Anterior cingulate cortex (tissue), 58 donors: ENCODE measurements at regions not wholly inside any gene's neighbourhood (a gene's known extent, or its start where the extent isn't known, plus 50 kb on each side); places are given as distances from the start of the nearest gene placed in this dataset.

Experiments used
- DNase-seq, 58 donors: peaks; one replicate each; lab custom pipeline; 2025; lab: John Stamatoyannopoulos, UW

DNA sequence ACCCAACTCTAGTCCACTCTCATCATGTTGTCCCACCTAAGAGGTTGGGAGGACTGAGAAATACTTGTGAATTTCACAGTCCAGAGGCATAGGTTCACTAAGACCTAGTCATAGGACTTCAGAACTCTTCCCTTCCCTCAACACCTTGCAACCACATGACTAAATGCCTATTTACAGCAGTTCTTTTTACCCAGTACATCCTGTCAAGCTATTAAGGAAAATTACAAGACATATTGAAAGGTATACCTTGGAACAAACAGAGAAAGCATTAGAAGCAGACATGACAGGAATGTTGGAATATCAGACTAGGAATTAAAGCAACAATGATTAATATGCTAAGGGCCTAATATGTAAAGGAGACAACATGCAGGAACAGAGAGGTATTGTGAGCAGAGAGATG lies 563.8 kb upstream of the LRRC4C start:
- DNase-seq, result no peak

DNA sequence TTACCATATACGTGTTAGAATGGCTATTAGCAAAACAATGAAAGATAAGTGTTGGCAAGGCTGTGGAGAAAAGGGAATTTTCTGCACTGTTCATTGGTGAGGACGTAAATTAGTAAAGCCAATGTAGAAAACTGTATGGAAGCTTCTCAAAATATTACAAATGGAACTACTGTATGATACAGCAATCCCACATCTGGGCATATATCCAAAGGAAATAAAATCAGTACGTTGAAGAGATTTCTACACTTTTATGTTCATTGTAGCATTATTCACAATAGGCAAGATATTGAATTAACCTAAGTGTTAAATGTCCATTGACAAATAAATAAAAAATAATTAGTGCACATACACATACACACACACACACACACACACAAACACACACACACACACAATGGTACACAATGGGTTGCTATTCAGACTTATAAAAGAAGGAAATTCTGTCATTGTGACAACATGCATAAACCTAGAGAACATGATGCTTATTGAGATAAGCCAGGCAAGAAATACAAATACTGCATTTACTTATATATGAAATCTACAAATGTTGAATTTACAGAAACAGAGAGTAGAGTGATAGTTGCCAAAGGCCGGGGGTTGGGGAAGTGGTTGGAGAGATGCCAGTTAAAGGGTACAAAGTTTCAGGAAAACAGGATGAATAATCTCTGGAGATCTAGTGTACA lies 565.8 kb upstream of the LRRC4C start:
- DNase-seq, result no peak

- no peak for DNase-seq
These were observed 575.4 kb upstream of the LRRC4C start for GRCh38 chr11:42034826-42035225.

- DNase-seq, result no peak
These were observed 576.7 kb upstream of the LRRC4C start for GRCh38 chr11:42036201-42036600.

GRCh38 chr11:42043312-42043711 lies 583.9 kb upstream of the LRRC4C start:
- DNase-seq, result peak in 1 of 58 donors; percentile 0

DNA sequence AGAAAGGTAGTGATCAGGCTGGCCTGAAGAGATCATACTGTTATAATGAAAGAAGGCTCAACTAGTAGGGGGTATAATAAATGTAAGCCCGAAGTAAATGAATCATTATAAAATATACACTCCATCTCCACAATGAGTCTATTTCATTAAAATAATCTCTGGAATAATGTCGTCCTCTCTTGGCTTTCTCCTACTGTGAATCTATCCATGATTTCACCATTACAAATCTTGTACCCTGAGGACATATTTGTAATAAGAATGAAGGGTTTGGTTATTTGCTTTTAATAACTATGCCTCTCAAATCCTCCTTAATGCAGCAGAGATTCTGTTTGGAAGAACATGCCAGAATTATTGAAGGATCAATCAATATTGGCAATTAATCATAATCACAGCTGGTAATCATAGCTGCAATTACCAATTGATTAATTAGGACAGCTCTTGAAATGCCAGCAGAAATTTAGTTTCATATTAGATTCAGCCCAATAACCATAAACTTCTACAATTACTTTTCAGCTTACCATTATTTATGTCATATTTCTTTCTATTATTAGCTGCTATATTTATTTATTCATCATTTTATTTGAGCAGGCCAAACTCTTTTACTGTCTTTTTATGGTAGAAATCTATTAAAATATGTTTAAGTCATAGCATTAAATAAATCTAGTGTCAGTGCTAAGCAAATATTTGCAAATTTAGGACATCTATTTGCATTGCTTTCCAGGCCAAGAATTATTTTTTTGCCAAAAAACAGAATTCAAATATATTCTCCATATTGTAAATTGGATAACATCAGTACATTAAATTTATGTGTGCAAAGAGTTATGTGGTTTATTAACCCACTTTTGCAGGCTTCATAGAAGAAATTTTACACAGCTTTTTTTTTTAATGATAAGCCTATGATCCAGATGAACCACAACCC lies 588.4 kb upstream of the LRRC4C start:
- no peak for DNase-seq

- DNase-seq, result no peak
These were observed 589.7 kb upstream of the LRRC4C start for GRCh38 chr11:42049186-42049585.

- DNase-seq, result no peak
These were observed 590.2 kb upstream of the LRRC4C start for GRCh38 chr11:42049650-42050049.

DNA sequence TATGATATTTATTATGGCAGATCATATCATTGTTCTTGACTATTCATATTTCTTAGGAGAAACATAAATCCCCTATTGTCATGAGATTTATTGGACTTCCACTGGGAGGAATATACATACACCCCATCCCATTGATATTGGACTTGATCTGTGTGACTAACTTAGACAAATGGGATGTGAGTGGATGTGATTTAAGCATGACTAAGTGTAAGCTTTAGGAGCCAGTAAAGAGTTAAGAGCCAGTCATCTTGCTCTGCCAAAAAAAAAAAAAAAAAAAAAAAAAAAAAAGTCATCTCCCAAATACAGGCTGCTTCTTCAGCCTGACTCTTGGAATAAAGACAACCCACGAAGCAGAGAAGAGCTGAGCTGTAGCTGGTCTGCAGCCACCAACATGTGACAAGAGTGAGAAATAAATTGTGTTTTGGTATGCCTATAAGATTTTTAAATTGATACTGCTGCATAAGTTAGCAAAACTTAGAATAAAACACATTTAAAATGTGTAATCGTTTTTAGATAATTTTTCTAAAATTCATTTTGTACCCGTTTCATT lies 595.0 kb upstream of the LRRC4C start:
- peak in 1 of 58 donors; percentile 2 for DNase-seq

GRCh38 chr11:42055606-42056005 lies 596.2 kb upstream of the LRRC4C start:
- no peak for DNase-seq

- DNase-seq, result no peak
These were observed 599.3 kb upstream of the LRRC4C start for GRCh38 chr11:42058794-42059193.

DNA sequence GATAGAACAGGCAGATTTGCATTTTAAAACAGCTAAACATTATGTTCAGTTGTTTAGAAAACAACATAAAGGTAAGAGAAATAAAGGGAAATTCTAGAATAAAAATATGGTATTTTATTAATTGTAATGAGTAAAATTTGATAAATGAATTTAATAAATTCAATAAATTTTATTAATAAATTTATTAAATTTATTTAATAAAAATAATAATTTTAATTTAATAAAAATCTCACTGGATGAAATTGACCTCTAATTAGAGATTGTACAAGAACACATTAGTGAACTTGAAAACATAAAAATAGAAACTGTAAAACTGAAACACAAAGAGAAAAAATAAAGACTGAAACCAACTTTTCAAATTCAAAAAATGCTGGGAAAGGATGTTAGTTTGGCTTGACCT lies 605.7 kb upstream of the LRRC4C start:
- DNase-seq, result no peak

DNA sequence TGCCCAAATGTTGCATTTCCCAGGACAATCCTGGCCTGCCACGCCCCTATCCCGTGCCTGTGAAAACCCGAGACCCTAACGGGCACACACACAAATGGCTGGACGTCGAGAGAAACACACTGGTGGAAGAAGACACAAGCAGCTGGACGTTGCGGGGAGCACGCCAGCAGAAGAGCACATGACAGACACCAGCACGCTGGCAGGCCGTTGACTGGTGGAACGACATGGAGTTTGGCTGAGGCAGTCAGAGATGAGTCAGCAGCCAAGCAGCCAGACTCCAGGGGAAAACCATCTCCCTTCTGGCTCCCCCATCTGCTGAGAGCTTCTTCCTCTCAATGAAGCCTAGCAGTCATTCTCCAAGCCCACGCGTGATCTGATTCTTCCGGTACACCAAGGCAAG lies 606.7 kb upstream of the LRRC4C start:
- peak in 8 of 58 donors; percentile 1 to 42 (median 12) for DNase-seq

DNA sequence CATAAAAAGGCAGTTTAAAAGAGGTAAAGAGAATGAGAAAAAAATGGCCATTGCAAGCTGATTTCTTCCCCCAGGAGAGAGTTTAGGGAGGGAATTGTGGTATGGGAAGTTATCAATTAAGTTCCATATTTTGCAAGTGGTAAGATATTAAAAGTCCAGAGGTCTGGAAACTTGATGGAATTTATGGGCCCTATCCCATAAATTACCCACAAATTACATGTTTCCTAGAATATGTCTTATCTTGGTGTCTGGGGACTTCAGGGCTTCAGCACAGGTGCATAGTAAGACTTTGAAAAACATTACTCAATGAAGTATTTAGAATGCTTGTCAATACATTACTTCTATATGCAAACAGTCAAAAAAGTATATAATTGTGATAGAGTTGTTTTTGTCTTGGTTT lies 614.9 kb upstream of the LRRC4C start:
- DNase-seq, result no peak

GRCh38 chr11:42075180-42075579 lies 615.7 kb upstream of the LRRC4C start:
- no peak for DNase-seq

GRCh38 chr11:42077794-42078193 lies 618.3 kb upstream of the LRRC4C start:
- DNase-seq, result no peak

DNA sequence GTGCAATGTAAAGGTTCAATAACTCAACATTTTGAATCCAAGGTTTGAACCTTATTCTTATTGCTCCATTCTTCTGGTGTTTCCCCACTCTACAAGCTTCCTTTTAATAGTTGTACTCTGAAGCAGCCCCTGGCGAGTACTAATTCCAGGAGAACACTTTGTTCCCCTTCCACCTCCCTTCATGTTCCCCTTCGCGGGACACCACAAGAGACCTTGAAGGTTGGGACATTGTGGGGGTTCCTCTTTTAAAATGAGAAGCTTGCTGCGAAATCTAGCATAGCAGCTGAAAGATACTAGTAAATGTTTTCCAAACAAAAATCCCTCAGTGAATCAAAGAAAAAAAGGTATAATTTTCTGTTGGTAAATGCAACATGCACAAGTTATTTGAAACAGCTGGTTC lies 626.3 kb upstream of the LRRC4C start:
- DNase-seq, result peak in 9 of 58 donors; percentile 1 to 36 (median 8)

- no peak for DNase-seq
These were observed 634.1 kb upstream of the LRRC4C start for GRCh38 chr11:42093541-42093940.

- DNase-seq, result no peak
These were observed 638.6 kb upstream of the LRRC4C start for GRCh38 chr11:42098075-42098474.

DNA sequence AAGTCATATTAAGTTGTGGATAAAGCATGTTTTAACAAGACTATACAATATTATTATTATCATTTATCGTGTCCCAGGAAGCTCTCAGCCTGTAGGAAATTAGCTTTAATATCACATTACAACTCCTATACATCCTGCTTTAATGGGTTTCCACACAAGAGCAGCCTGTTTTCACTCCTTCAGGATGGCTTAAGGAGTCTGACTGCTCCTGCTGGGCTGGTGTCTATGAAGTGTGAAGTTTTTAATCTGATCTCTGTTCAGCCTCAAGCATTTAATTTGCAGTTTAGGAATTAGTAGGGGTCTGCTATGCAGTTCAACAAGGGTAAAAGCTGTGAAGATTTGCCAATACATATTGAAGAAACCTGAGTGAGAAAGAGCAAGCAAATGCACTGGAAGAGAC lies 653.4 kb upstream of the LRRC4C start:
- no peak for DNase-seq

GRCh38 chr11:42114927-42115326 lies 655.5 kb upstream of the LRRC4C start:
- DNase-seq, result no peak

- no peak for DNase-seq
These were observed 679.0 kb upstream of the LRRC4C start for GRCh38 chr11:42138454-42138853.
